ENCODE measurements at regions not wholly inside any gene's neighbourhood (a gene's known extent, or its start where the extent isn't known, plus 50 kb on each side); places are given as distances from the start of the nearest gene placed in this dataset.
A peak's percentile ranks its signal among the peaks of the same experiment; 100 is the strongest.

DNA sequence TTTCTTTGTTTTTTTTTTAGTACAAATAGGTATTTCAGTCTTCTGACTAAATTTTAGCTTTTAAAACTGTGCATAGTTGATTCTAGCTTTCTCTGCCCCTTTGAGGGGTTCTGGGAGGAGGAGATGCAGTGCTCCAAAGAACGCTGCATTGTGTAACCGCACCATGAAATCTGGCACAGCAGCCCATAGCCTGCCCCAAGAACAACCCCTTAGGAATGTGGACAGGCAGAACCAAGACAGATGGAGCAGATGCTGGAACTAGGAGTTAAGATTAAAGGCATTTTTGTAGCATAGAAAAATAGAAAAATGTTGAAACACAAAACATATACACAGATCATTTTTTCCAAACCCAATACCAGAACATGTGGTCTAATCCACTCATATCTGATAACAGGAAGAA is 187.5 kb downstream of the SCG2 start:
- no peak for DNase-seq

DNA sequence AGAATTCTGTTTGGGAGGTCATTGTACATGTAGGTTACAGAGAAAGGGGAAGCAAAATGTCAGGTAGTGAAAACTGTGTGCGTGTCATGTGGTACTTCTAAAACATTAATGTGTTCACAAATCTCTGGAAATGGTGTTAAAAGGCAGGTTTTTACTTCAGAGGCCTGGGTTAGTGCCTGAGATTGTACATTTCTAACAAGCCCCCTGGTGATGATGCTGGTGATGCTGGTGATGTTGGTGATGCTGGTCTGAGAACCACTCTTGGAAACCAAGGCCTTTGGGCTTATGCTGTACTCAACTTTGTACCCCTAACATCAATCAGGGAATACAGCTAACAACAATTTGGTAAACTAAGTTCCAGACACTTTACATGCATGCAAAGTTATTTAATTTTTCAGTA is 187.1 kb downstream of the SCG2 start:
- DNase-seq: no peak

DNA sequence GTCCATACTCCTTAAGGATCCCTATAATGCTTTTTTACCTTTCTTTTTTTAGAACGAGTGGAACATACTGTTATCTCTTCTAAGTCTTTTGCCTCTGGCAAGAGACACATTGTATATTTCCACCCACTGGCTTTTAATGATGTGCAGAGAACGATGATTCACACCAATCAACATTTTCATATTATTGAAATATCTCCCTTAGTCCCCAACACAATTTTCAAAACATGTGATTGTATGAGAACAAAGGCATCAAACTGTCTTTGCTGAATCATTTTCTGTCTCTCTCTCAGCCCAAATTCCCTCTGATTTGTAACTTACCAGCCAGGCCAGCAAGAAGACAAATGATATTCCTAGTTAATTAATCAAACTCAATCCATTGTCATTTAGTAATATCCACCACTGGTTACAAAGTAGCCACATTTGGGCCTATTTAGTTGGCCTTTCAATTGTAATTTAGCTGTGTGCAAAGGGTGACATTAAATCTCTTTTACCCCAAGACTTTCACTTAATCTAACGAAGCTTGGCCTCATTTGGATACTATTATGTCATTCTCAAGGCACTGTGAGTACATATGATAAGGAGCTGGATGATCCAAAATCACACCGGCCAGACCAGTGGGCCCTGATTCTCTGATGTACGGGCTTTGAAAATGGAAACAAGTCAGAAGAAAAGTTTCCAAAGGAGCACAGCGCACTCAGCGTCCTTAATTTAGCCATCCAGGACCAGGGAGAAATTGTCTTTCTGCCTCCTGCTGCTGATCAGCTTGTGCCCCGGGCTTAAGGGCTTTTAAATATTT is 185.1 kb downstream of the SCG2 start:
- no peak for DNase-seq

DNA sequence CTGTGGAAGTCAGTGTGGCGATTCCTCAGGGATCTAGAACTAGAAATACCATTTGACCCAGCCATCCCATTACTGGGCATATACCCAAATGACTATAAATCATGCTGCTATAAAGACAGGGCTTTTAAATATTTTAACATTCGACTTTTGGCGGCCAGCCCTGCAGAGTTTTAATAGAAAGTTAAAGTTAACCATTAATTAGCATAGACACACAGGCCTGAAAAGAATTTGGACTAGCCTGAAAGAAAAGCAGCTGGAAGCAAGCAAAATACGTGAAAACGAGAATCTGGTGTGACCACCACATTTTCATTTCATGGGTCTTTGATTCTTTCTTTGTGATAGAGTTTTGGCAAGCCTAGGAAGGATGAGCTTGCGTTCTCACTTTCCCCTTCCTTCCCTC is 184.0 kb downstream of the SCG2 start:
- no peak for DNase-seq

DNA sequence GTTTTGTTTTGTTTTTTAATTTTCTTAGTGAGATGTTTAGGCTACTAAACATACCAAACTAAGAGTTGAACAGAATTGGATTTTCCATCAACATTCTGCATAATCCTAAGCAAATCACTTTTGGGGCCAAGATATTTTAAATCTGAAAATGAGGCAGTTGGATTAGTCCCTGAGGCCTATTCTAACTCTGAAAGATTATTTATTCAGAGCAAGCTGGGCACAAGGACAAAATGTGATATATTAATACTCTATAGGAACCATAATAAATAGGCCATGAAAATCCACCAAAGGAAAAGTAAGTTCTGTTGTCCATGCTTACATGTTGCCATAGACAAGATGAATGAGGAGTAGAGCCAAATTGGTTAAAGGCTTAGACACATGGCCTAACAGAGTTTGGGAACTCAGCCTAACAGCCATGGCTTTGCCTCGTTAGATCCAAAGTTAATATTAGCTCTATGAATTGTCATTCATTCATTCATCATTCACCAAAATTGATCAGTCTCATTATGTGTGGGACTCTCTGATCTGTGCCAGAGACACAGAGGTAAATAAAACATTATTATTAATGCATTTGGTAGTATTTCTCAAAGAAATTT is 183.5 kb downstream of the SCG2 start:
- no peak for DNase-seq

DNA sequence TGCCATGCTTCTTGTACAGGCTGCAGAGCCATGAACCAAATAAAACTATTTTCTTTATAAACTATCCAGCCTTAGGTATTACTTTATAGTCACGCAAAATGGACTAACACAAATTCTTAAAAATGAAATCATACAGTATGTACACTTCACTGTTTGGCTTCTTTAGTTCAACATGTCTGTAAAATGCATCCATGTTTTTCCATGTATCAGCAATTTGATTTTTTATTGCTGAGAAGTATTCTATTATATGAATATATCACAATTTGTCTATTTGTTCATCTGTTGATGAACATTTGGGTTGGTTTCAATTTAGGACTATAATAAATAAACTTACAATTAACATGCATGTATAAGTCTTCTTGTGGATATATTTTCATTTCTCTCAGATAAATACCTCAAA is 182.1 kb downstream of the SCG2 start:
- DNase-seq: no peak

DNA sequence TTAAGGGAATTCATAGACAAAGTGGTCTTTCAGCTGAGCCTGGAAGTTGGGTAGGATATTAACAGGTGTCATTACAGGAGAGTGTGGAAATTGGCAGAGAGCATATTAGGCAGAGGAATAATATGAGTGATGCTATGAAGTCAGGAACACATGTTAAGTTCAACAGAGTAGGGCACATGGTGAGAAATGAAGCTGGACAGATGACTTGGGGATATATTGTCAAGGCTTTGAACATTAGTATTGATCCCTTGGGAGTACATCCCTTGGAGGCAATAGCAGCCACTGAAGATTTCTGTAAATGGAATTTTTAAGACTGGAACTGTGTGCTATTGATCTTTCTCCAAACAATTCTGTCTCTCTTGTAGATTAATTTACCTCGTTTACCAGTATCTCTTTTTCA is 170.7 kb downstream of the SCG2 start:
- no peak for DNase-seq

DNA sequence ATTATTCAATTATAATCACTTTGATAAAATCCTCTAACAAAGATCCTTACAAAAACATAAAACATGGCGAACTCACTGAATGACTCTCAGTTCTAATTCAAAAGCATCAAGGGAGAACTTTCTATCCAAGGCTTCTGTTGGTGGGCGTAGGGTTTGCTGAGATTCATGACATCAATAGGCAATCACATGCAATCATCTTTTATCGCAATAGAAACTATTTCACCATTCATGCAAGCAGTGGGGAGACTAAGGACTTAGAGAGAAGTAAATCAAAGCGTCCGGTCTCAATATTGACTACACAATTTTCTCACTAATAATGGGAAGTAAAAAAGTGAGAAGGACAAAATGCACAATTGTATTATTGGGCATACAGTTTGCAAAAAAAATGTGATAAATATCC is 168.7 kb downstream of the SCG2 start:
- DNase-seq: no peak

DNA sequence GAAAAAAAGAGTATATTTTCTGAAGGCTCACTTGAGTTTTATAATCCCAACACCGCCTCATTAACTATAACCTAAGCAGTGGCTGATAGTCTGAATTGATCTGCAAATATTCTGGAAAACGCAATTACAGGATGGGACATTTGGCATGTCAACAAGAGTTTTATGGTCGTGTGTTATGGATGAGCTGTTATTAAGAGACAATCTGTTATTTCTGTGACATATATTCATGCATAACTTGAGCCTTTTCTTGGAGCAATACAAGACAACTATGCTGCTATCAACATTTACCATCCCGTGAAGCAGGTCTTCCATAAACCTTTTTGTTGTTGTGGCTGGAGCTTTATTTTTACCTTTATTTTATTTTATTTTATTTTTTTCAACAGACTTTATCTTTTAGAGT is 164.4 kb downstream of the SCG2 start:
- DNase-seq: no peak

DNA sequence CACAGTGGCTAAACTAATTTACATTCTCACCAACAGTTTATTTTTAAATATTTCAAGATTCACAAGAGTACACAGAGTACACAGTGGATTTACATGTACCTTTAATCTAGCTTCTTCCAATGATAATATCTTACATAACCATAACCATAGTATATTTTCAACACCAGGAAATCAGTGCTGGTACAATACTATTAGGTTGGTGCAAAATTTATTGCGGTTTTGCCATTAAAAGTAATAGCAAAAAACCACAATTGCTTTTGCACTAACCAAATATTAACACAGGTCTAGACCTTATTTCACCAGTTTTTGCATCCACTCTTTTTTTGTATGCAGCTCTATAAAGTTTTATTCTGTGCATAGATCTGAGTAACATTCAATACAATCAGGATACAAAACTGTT is 163.0 kb downstream of the SCG2 start:
- DNase-seq: no peak

DNA sequence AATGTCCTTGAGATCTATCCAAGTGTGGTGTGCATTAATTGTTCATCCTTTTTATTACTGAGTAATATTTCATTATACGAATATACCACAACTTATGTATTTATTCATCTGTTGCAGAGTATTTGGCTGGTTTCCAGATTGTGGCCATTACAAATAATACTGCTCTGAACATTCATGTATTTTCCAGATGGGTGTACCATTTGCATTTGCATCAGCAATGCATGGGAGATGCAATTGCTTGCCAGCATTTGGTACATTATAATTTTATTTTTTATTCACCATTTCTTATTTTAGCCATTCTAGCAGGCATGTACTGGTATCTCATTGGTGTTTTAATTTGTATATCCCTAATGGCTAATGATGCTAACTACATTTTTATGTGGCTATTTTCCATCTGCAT is 162.4 kb downstream of the SCG2 start:
- DNase-seq: no peak

DNA sequence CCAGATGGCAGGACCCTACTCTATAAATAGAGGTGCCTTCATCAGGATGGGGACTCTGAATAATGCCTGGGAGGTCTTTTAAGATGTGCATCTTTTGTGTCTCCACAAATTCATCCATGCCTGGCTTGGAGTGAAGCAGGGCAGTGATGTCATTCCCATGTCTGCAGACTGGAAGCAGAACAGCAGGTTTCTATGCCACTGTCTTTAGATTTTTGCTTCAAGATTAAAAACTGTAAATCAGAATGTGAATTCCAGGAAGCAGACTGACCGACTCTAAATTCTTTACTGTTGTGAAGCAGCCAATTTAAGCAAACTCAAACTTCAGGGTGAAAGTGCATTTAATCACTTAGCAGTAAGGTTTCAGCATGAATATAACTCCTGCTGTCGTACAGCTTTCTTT is 159.3 kb downstream of the SCG2 start:
- DNase-seq: no peak

DNA sequence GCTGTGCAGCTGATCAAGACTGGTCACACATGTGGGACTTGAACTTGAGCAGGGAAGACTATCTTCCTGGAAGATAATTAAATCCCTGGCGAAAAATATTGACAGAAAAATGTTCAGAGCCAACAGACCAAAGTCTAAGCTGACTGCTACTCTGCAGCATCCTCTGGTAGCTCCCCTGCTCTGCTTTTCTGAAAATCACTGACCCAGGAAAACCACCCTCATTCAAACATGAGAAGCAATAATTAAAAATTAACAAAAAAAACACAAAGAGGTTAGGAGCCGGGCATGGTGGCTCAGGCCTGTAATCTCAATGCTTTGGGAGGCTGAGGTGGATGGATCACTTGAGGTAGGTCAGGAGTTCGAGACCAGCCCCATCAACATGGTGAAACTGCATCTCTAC is 151.9 kb downstream of the SCG2 start:
- no peak for DNase-seq

DNA sequence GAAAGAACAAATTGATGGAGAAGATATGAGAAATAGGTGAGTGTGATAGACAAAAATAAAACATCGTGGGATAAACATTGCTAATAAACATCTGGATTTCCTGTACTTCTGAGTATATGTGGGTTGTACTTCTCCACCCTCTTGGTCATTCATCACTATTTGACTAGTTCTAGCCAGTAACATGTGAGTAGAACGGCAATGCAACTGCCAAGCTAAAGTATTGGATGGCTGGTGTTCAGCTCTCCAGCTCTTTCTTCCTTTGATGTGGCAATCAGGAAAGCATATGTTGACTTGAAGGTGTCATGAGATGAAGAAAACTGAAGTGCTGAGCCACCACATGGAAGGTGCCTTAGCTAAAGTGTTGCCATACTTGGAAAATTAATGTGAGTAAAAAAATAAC is 144.9 kb downstream of the SCG2 start:
- DNase-seq: no peak

DNA sequence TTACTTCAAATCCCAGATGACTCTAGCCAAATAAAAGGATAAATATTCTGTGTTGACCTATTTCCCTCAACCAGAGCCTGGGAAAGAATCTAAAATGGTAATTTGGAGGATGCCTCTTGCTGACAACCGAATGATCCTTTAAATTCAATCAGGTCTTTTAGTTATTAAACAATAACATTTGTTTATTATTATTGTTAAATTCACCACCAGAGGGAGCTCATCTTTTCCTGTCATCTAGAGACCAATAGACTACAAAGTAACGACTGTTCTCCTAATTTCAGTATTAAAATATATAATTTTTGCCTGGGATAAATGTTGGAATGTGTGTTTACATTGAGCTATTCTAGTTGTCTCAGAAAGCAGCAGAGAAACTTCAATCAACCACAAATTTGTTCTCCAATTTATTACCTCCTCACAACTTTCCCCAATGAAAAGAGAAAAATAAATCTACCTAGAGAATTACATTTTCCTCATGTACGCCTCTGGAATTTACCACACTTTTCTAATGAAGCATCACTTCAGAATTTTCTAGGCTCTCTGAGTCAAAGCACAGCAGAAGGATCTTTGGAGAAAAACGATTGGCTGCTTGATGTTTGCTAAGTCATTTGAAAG is 142.7 kb downstream of the SCG2 start:
- no peak for DNase-seq

DNA sequence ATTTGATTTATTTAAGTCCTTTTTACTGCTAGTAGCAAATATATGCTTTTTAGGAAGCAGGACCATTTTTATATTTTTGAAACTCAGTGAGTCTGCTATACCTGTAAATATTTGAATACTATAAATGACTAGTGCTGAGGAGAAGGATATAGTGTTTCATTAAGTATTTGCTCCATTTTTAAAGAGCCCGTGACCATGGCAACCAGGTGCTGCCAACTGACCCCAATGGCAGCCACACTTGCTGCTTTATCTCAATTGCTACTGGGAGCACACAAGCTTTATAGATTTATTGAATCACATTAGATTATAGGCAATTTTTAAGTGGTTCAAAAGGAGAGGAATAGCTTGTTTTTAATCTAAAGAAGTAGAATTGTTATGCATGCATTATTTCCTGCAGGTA is 142.0 kb downstream of the SCG2 start:
- no peak for DNase-seq

DNA sequence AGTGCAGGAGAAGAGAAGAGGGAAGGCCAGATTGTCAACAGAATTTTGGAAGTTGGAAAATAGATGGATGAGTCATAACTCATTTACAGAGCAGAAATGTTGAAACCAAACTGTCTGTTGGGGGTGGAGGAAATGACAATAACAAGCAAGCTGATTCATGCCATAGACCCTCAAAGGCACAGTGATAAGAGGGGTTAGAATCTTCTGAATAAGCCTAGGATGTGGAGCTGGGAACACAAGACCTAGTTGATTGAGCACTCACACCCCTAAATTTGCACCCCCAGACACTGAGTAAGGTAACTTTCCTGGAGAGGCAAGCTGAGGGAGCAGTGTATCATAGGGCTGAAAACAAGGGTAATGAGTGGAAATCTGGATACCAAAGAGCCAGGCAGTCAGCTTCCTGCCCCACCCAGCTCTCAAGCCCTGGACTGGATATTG is 141.4 kb downstream of the SCG2 start:
- no peak for DNase-seq

DNA sequence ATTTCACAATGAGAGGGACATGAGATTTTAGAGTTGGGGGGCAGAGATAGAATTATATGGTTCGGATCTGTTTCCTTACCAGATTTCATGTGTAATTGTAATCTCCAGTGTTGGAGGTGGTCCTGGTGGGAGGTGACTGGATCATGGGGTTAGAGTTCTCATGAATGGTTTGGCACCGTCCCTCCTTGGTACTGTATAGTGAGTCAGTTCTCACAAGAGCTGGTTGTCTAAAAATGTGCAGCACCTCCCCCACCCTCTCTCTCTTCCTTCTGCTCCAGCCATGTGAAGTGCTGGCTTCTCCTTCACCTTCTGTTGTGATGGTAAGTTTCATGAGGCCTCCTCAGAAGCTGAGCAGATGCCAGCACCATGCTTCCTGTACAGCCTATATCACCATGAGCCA is 138.1 kb downstream of the SCG2 start:
- DNase-seq: no peak

DNA sequence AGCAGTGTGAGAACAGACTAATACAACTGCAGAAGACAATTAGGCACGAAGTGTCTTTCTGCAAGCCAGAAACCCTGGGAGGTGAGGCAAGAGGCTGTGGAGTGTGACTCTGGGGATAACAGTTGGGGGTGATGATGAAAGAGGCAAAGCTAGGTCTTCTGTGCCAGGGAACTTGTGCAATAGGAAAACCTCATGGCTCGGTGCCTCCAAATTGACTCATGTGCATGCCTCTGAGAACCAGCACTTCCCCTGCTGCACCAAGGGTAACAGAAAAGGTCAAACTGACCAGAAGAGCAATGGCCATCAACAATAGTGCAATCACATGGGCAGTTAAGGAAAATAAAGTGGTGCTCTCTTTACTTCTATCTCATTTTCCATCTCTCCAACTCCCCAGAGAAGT is 136.4 kb downstream of the SCG2 start:
- DNase-seq: peak; percentile 3 to 63

DNA sequence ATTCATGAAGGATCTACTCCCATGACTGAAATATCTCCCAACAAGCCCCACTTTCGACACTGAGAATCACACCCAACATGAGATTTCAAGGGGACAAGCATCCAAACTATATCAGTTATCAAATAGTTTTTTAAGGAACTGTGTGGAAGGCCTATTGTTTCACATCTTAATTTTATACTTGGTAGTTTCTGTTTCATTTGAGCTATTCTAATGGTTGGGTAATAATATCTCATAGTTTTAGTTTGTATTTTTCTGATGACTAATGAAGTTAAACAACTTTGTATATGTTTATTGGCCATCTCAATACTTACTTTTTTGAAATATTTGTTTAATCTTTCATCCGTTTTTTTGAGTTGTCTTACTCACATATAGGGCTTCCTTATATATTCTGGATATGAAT is 135.0 kb downstream of the SCG2 start:
- DNase-seq: no peak

DNA sequence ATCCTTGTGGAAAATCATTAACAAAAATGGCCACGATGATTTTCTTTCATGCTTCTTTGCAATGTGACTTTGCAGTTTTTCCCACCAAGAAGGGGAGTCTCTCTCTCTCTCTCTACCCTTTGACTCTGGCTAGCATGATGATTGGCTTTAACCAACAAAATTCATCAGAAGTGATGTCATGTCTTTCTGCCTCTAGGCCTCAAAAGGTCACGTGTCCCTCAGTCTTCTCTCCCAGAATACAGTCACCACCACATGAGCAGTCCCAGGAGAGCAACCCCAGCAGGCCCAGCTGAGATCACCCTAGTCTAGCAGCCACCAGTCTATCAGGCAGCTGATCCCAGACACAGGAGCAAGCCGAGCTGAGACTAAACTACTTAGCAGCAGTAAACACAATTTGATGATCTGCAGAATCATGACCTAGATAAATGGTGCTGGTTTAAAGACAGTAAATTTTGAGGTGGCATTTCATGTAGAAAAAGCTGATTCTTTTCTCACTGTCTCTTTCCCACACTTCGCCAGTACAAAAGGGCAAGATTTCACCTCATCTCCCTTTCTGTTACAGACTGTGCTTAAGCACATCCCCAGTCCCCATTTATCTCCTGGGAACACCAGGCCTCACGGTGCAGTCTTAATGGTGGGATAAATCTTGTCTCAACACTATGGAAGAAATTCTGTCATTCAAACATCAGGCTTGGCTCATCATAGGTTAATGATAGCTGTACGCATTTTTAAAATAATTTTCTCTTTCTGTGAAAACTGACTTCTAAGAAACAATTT is 132.7 kb downstream of the SCG2 start:
- DNase-seq: no peak

DNA sequence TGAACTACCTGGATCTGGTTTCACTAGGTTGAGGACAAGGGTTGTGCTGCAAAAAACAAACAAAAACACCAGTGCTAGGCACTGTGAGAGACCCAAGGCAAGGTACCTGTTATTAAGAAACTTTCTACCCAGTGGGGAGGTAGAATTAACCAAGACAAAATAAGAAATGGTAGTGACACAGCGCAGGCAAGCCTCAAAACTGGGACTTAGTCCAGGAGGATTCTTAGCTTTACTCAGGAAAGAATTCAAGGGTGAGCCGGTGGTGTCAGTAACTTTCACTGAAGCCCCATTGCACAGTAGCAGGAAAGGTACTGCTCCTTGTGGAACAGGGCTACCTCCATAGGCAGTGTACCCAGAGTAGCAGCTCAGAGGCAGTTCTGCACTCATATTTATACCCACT is 131.6 kb downstream of the SCG2 start:
- no peak for DNase-seq

DNA sequence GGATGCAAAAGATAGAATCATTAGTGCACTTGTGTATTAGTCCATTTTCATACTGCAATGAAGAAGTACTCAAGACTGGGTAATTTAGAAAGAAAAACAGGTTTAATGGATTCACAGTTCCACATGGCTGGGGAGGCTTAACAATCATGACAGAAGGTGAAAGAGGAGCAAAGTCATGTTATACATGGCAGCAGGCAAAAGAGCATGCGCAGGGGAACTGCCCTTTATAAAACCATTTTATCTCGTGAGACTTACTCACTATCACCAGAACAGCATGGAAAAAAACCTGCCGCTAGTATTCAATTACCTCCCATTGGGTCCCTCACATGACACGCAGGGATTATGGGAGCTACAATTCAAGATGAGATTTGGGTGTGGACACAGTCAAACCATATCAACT is 129.4 kb downstream of the SCG2 start:
- no peak for DNase-seq

DNA sequence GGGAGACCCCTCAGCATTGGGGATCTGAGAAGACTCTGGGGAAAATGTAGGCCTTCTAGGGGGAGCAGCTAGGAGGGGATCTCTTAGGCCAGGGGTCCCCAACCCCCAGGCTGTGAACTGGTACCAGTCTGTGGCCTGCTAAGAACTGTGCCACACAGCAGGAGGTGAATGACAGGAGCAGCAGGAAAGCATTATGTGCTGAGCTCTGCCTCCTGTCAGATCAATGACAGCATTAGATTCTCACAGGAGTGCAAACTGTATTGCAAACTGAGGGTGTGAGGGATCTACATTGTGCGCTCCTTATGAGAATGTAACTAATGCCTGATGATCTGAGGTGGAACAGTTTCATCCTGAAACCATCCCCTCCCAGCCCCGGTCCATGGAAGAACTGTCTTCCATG is 127.3 kb downstream of the SCG2 start:
- no peak for DNase-seq

Data from CD4-positive, alpha-beta T cell treated with Interferon alpha-2 for 1 hour (primary cell).